ENCODE measurements at regions not wholly inside any gene's neighbourhood (a gene's known extent, or its start where the extent isn't known, plus 50 kb on each side); places are given as distances from the start of the nearest gene placed in this dataset.

DNA sequence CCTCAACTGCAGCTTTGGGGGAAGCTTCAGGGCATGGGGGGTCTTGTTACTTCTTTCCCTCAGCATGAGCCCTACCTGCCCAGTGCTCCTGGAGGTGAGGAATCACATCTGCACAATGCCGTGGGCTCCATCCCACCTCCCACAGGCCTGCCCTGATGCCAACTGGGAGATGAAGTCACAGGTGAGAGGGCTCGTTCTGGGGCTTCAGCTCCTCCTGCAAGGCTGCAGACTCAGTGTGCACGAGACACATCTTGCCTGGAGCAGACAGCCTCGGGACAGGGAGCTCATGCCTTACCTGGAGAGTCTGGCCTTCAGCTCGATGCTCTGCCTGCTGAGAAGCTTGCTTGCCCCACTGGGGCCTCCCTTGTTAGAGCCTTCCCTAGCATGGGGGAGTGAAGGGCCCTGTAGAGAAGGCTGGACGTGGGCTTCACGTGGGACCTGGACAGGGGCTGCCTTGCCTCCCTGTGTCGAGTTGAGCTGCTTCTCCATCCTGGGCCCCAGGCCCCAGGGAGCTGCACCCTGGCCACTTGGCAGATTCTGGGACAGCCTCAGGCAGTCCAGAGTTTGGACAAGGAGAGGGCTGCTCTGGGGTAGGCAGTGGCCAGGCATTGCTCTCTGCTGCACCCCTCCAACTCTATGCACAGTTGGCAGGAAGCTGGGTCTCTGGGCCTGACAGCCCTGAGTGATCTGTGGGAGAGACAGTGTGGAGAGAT is 171.4 kb downstream of the KIF26A start:
- no peak for TF ChIP-seq EZH2 (IDR thresholded peaks at IDR 0.05; ENCODE audit: low read depth)
- TF ChIP-seq, protein P1, sequence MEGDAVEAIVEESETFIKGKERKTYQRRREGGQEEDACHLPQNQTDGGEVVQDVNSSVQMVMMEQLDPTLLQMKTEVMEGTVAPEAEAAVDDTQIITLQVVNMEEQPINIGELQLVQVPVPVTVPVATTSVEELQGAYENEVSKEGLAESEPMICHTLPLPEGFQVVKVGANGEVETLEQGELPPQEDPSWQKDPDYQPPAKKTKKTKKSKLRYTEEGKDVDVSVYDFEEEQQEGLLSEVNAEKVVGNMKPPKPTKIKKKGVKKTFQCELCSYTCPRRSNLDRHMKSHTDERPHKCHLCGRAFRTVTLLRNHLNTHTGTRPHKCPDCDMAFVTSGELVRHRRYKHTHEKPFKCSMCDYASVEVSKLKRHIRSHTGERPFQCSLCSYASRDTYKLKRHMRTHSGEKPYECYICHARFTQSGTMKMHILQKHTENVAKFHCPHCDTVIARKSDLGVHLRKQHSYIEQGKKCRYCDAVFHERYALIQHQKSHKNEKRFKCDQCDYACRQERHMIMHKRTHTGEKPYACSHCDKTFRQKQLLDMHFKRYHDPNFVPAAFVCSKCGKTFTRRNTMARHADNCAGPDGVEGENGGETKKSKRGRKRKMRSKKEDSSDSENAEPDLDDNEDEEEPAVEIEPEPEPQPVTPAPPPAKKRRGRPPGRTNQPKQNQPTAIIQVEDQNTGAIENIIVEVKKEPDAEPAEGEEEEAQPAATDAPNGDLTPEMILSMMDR (conservative IDR thresholded peaks at IDR 0.05): no peak
- no peak overlapping the region for H3K4me3 ChIP-seq
- ChIA-PET POLR2A (ENCODE audit: unreplicated experiment) (no interaction called here), CTCF (no interaction called here)
- no peaks in the 10 kb centered on the region for H4K20me1 ChIP-seq (ENCODE audit: insufficient read depth)
- H3K79me2 ChIP-seq (ENCODE audit: low read depth): no peaks in the 10 kb centered on the region
- H3K27ac ChIP-seq: no peak overlapping the region
- H3K4me1 ChIP-seq (replicated peaks; ENCODE audit: insufficient read depth): no peaks in the 10 kb centered on the region
- no peak overlapping the region for H2AFZ ChIP-seq
- no peaks in the 10 kb centered on the region for H3F3A ChIP-seq (ENCODE audit: insufficient read depth, low read depth)
- no peaks in the 10 kb centered on the region for H3K36me3 ChIP-seq (ENCODE audit: low read depth)
- peaks cover 77% of the 10 kb centered on the region for H3K27me3 ChIP-seq (ENCODE audit: insufficient read depth, low read depth)
- H3K9me2 ChIP-seq (ENCODE audit: insufficient read depth): no peaks in the 10 kb centered on the region
- no peak overlapping the region for H3K4me2 ChIP-seq
- H3K9me3 ChIP-seq (ENCODE audit: insufficient read depth, low read depth): no peaks in the 10 kb centered on the region
- intact Hi-C loops (cut with micrococcal nuclease; ENCODE audit: unreplicated experiment): no loop called here
- no TSS peak for BruUV-seq (replicated peaks)
- no peak for DNase-seq

DNA sequence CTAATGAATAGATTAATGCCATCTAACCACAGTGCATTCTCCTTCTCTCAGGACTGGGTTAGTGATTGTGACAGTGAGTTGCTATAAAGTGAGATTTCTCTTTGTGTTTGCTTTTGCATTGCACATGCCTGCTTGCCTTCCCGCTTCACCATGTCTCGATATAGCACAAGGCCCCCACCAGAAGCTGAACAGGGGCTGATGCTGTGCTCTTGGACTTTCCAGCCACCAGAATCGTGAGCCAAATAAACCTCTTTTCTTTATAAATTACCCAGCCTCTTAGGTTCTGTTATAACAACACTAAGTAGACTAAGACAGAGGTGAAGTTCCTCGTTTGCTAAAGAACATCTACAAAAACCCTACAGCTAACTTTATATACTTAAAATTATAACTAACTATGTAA is 173.0 kb downstream of the KIF26A start:
- Histone ChIP-seq H3F3A (ENCODE audit: insufficient read depth, low read depth) (no peaks in the 10 kb centered on the region), H2AFZ (no peak overlapping the region), H3K36me3 (ENCODE audit: low read depth) (no peaks in the 10 kb centered on the region), H3K9me2 (ENCODE audit: insufficient read depth) (no peaks in the 10 kb centered on the region), H3K4me2 (no peak overlapping the region), H4K20me1 (ENCODE audit: insufficient read depth) (no peaks in the 10 kb centered on the region), H3K27me3 (ENCODE audit: insufficient read depth, low read depth) (peaks cover 76% of the 10 kb centered on the region), H3K4me1 (replicated peaks; ENCODE audit: insufficient read depth) (no peaks in the 10 kb centered on the region), H3K27ac (no peak overlapping the region), H3K9me3 (ENCODE audit: insufficient read depth, low read depth) (no peaks in the 10 kb centered on the region), H3K4me3 (no peak overlapping the region), H3K79me2 (ENCODE audit: low read depth) (no peaks in the 10 kb centered on the region)
- DNase-seq: no peak
- no TSS peak for BruUV-seq (replicated peaks)
- intact Hi-C loops (cut with micrococcal nuclease; ENCODE audit: unreplicated experiment): no loop called here
- ChIA-PET POLR2A (ENCODE audit: unreplicated experiment) (no interaction called here), CTCF (no interaction called here)
- TF ChIP-seq, protein P1 (conservative IDR thresholded peaks at IDR 0.05): no peak
- TF ChIP-seq EZH2 (IDR thresholded peaks at IDR 0.05; ENCODE audit: low read depth): no peak

DNA sequence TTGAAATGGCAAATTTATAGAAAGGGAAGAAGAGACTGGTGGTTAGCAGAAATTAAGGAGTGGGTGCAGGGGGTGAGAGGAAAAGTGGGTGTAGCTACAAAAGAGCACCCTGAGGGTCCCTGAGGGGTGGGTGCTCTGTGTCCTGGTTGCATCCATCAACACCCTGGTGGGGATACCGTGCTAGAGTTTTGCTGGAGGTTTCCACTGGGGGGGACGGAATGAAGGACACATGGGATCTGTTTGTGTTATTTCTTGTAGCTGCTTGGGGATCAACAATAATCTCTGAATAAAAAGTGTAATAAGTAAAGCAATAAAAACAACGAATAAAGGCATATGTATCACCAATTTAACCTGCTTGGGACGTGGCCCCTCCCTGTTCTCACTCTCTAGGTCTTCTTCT is 175.3 kb downstream of the KIF26A start:
- no peak for TF ChIP-seq EZH2 (IDR thresholded peaks at IDR 0.05; ENCODE audit: low read depth)
- TF ChIP-seq, protein P1 (conservative IDR thresholded peaks at IDR 0.05): no peak
- Histone ChIP-seq H3K4me1 (replicated peaks; ENCODE audit: insufficient read depth) (no peaks in the 10 kb centered on the region), H3K36me3 (ENCODE audit: low read depth) (no peaks in the 10 kb centered on the region), H3K27ac (no peak overlapping the region), H3K79me2 (ENCODE audit: low read depth) (no peaks in the 10 kb centered on the region), H3K27me3 (ENCODE audit: insufficient read depth, low read depth) (peaks cover 74% of the 10 kb centered on the region), H3K4me2 (no peak overlapping the region), H3K4me3 (no peak overlapping the region), H3F3A (ENCODE audit: insufficient read depth, low read depth) (no peaks in the 10 kb centered on the region), H4K20me1 (ENCODE audit: insufficient read depth) (no peaks in the 10 kb centered on the region), H3K9me2 (ENCODE audit: insufficient read depth) (no peaks in the 10 kb centered on the region), H3K9me3 (ENCODE audit: insufficient read depth, low read depth) (no peaks in the 10 kb centered on the region), H2AFZ (no peak overlapping the region)
- DNase-seq: no peak
- intact Hi-C loops (cut with micrococcal nuclease; ENCODE audit: unreplicated experiment): no loop called here
- BruUV-seq (replicated peaks): no TSS peak
- ChIA-PET POLR2A (ENCODE audit: unreplicated experiment) (no interaction called here), CTCF (no interaction called here)
